ENCODE measurements at regions not wholly inside any gene's neighbourhood (a gene's known extent, or its start where the extent isn't known, plus 50 kb on each side); places are given as distances from the start of the nearest gene placed in this dataset.

- H3K23ac ChIP-seq (ENCODE audit: low read depth, low read length), result no peak overlapping the region
- no peaks in the 10 kb centered on the region for H4K20me1 ChIP-seq (ENCODE audit: insufficient read depth, low read length)
- TF ChIP-seq SMC3 (IDR thresholded peaks at IDR 0.05; ENCODE audit: low read depth, low read length) (no peak), RCOR1 (IDR thresholded peaks at IDR 0.05; ENCODE audit: insufficient replicate concordance, low read length) (no peak), MXI1 (IDR thresholded peaks at IDR 0.05; ENCODE audit: borderline replicate concordance, low read depth, low read length) (no peak), FOS (IDR thresholded peaks at IDR 0.05; ENCODE audit: low read depth, low read length) (no peak), RFX5 (IDR thresholded peaks at IDR 0.05; ENCODE audit: low read depth, low read length) (no peak), MAFK (IDR thresholded peaks at IDR 0.05; ENCODE audit: low read depth, low read length) (no peak), CEBPB (IDR thresholded peaks at IDR 0.05; ENCODE audit: low read depth, low read length) (no peak), CHD1 (IDR thresholded peaks at IDR 0.05; ENCODE audit: low read depth, low read length) (no peak), BHLHE40 (IDR thresholded peaks at IDR 0.05; ENCODE audit: low read depth, low read length) (no peak)
- H3K18ac ChIP-seq (ENCODE audit: low read depth, low read length), result no peak overlapping the region
- no peak overlapping the region for H4K5ac ChIP-seq (ENCODE audit: low read depth, low read length)
- no peak overlapping the region for H2AK9ac ChIP-seq (replicated peaks; ENCODE audit: low read depth, low read length, poor library complexity)
- H2AK5ac ChIP-seq (ENCODE audit: low read depth, low read length), result no peak overlapping the region
- CTCF ChIA-PET, result no interaction called here
- H2BK15ac ChIP-seq (ENCODE audit: low read depth, low read length), result no peak overlapping the region
- no peak overlapping the region for H3K56ac ChIP-seq (ENCODE audit: extremely low read depth, insufficient read depth, low read length)
- no peak overlapping the region for H3K4me2 ChIP-seq (ENCODE audit: low read depth, low read length)
- DNase-seq, result no peak
- H3K9me3 ChIP-seq (ENCODE audit: control insufficient read depth, insufficient read depth, low read length), result no peaks in the 10 kb centered on the region
- intact Hi-C loops (cut with micrococcal nuclease), result no loop called here
- no peak overlapping the region for H3K27ac ChIP-seq (ENCODE audit: insufficient read depth, low read length)
- no peak overlapping the region for H3K14ac ChIP-seq (replicated peaks; ENCODE audit: low read depth, low read length)
- H3K4ac ChIP-seq (ENCODE audit: low read depth, low read length), result no peak overlapping the region
- no peak overlapping the region for H2BK5ac ChIP-seq (ENCODE audit: low read depth, low read length, poor library complexity, severe bottlenecking)
- WGBS, 2 experiments (ENCODE audit: extremely low coverage in 2 of 2, insufficient read length in 1 of 2), result no CpG with 5 or more reads among the region's 3 CpGs
- H3K4me1 ChIP-seq (ENCODE audit: control insufficient read depth, insufficient read depth, low read length), result no peaks in the 10 kb centered on the region
- no peak overlapping the region for H2AFZ ChIP-seq (replicated peaks; ENCODE audit: low read length, poor library complexity)
- no peaks in the 10 kb centered on the region for H3K36me3 ChIP-seq (ENCODE audit: control insufficient read depth, insufficient read depth, low read length)
- H3K4me3 ChIP-seq (ENCODE audit: insufficient read depth, low read depth, low read length), result no peak overlapping the region
- no TSS peak for BruUV-seq (replicated peaks)
- H3K9me1 ChIP-seq (ENCODE audit: insufficient read depth, low read length), result no peaks in the 10 kb centered on the region
- H2BK120ac ChIP-seq (ENCODE audit: low read depth, low read length), result no peak overlapping the region
- peaks cover 25% of the 10 kb centered on the region for H3K27me3 ChIP-seq (ENCODE audit: control insufficient read depth, insufficient read depth, low read length)
- no peak overlapping the region for H4K91ac ChIP-seq (ENCODE audit: insufficient read depth, low read depth, low read length)
- no peak overlapping the region for H2BK20ac ChIP-seq (ENCODE audit: low read depth, low read length)
- ATAC-seq (ENCODE audit: low read depth), result no peak
- H3K9ac ChIP-seq (ENCODE audit: low read depth, low read length), result no peak overlapping the region
- dilution Hi-C loops (cut with HindIII; ENCODE audit: low sequenced_read_pairs, unreplicated experiment), result no loop called here
- in situ Hi-C loops (cut with MboI; ENCODE audit: low sequenced_read_pairs), result no loop called here
- POLR2A ChIA-PET (ENCODE audit: unreplicated experiment), result no interaction called here
- H4K8ac ChIP-seq (ENCODE audit: low read depth in 2 of 2, low read length in 2 of 2), result no peak overlapping the region
- no peaks in the 10 kb centered on the region for H3K79me1 ChIP-seq (ENCODE audit: low read depth in 1 of 2, low read length in 2 of 2)
These were observed 116.7 kb downstream of the CYP26A1 start for GRCh38 chr10:93190372-93190771.

Measured in IMR-90 (cell line).